HEK293T (cell line): ENCODE measurements at regions not wholly inside any gene's neighbourhood (a gene's known extent, or its start where the extent isn't known, plus 50 kb on each side); places are given as distances from the start of the nearest gene placed in this dataset.

ENCODE experiments used
- CTCF ChIA-PET: fragments of 350-600 bp; formaldehyde crosslinking; extraction: SDS; loops from one replicate; lab custom pipeline; 2021; ENCODE audit warnings: antibody characterized with exemption, inconsistent platforms; lab: Yijun Ruan, JAX
- POLR2A ChIA-PET: fragments of 350-600 bp; formaldehyde crosslinking; extraction: SDS; loops from one replicate; lab custom pipeline; 2020; ENCODE audit warnings: antibody characterized with exemption, inconsistent platforms; lab: Yijun Ruan, JAX
- DNase-seq: peaks from one replicate; pipeline ENCODE4 v3.0.0; 2012; ENCODE audit warnings: mixed read lengths; ENCODE audit errors: extremely low spot score
- ARNT ChIP-seq: fragments of 450-650 bp; IDR thresholded peaks from 2 replicates; pipeline ENCODE4 v1.6.1; 2017; ENCODE audit warnings: mild to moderate bottlenecking
- BHLHE40 ChIP-seq: fragments of 450-650 bp; IDR thresholded peaks from 2 replicates; pipeline ENCODE4 v1.6.1; 2016; ENCODE audit warnings: mild to moderate bottlenecking, moderate library complexity, borderline replicate concordance
- CTBP1 ChIP-seq: fragments of 450-650 bp; IDR thresholded peaks from 2 replicates; pipeline ENCODE4 v1.6.1; 2016; ENCODE audit warnings: borderline replicate concordance
- ELF4 ChIP-seq: fragments of 450-650 bp; IDR thresholded peaks from 2 replicates; pipeline ENCODE4 v1.6.1; 2017; ENCODE audit warnings: antibody characterized with exemption
- FOXA1 ChIP-seq: fragments of 450-650 bp; IDR thresholded peaks from 2 replicates; pipeline ENCODE4 v1.6.1; 2016; ENCODE audit warnings: mild to moderate bottlenecking
- FOXK2 ChIP-seq: fragments of 450-650 bp; IDR thresholded peaks from 2 replicates; pipeline ENCODE4 v1.6.1; 2016; ENCODE audit warnings: mild to moderate bottlenecking
- FOXM1 ChIP-seq: fragments of 450-650 bp; IDR thresholded peaks from 2 replicates; pipeline ENCODE4 v1.6.1; 2017; ENCODE audit warnings: mild to moderate bottlenecking, borderline replicate concordance
- HDGF ChIP-seq: fragments of 450-650 bp; IDR thresholded peaks from 2 replicates; pipeline ENCODE4 v1.6.1; 2017; ENCODE audit warnings: antibody characterized with exemption, borderline replicate concordance
- L3MBTL2 ChIP-seq: fragments of 450-650 bp; conservative IDR thresholded peaks from 2 replicates; pipeline ENCODE4 v1.6.1; 2016; ENCODE audit warnings: mild to moderate bottlenecking
- LEF1 ChIP-seq: fragments of 450-650 bp; IDR thresholded peaks from 2 replicates; pipeline ENCODE4 v1.6.1; 2017; ENCODE audit warnings: mild to moderate bottlenecking, borderline replicate concordance
- NFRKB ChIP-seq: fragments of 450-650 bp; IDR thresholded peaks from 2 replicates; pipeline ENCODE4 v1.6.1; 2016; ENCODE audit warnings: mild to moderate bottlenecking, moderate library complexity
- PKNOX1 ChIP-seq: fragments of 450-650 bp; IDR thresholded peaks from 2 replicates; pipeline ENCODE4 v1.6.1; 2016
- SP1 ChIP-seq: fragments of 450-650 bp; IDR thresholded peaks from 2 replicates; pipeline ENCODE4 v1.6.1; 2017
- SUZ12 ChIP-seq: fragments of 450-650 bp; IDR thresholded peaks from 2 replicates; pipeline ENCODE4 v1.6.1; 2016; ENCODE audit warnings: mild to moderate bottlenecking
- TARDBP ChIP-seq: fragments of 450-650 bp; IDR thresholded peaks from 2 replicates; pipeline ENCODE4 v1.6.1; 2016
- ZNF384 ChIP-seq: fragments of 450-650 bp; IDR thresholded peaks from 2 replicates; pipeline ENCODE4 v1.6.1; 2016

- no peak for DNase-seq
- no peak for TF ChIP-seq L3MBTL2
- no peak for TF ChIP-seq NFRKB
- no peak for TF ChIP-seq TARDBP
- TF ChIP-seq PKNOX1 = no peak
- TF ChIP-seq LEF1 = no peak
- TF ChIP-seq FOXA1 = no peak
- no peak for TF ChIP-seq SUZ12
- no peak for TF ChIP-seq ARNT
- no peak for TF ChIP-seq FOXK2
- TF ChIP-seq FOXM1 = no peak
- no peak for TF ChIP-seq SP1
- TF ChIP-seq BHLHE40 = no peak
- no peak for TF ChIP-seq HDGF
- no peak for TF ChIP-seq ZNF384
- TF ChIP-seq ELF4 = no peak
- no peak for TF ChIP-seq CTBP1
- POLR2A ChIA-PET = no interaction called here
- CTCF ChIA-PET = no interaction called here
These were observed 175.3 kb upstream of the CD180 start for GRCh38 chr5:67371924-67372323.

- TF ChIP-seq BHLHE40 (no peak), LEF1 (no peak), HDGF (no peak), TARDBP (no peak), ARNT (no peak)
- DNase-seq = no peak
- CTCF ChIA-PET = no interaction called here
- POLR2A ChIA-PET = no interaction called here
These were observed 170.2 kb upstream of the CD180 start for GRCh38 chr5:67366691-67367395.

GRCh38 chr5:67366276-67366675, 169.7 kb upstream of the CD180 start:
- ChIA-PET POLR2A (no interaction called here), CTCF (no interaction called here)
- no peak for TF ChIP-seq ZNF384
- TF ChIP-seq PKNOX1 = no peak
- no peak for TF ChIP-seq SP1
- no peak for TF ChIP-seq L3MBTL2
- TF ChIP-seq FOXM1 = no peak
- TF ChIP-seq ARNT = no peak
- DNase-seq = no peak

- CTCF ChIA-PET = no interaction called here
- TF ChIP-seq HDGF (no peak), CTBP1 (no peak), TARDBP (no peak), FOXA1 (no peak), FOXM1 (no peak), ELF4 (no peak), SP1 (no peak), PKNOX1 (no peak), L3MBTL2 (no peak), ZNF384 (no peak), FOXK2 (no peak), ARNT (no peak), NFRKB (no peak), SUZ12 (no peak), LEF1 (no peak)
- no peak for DNase-seq
- POLR2A ChIA-PET = no interaction called here
These were observed 167.9 kb upstream of the CD180 start for GRCh38 chr5:67364381-67364970.

GRCh38 chr5:67363963-67364362, 167.4 kb upstream of the CD180 start:
- ChIA-PET CTCF (no interaction called here), POLR2A (no interaction called here)
- no peak for DNase-seq
- TF ChIP-seq NFRKB = no peak
- TF ChIP-seq L3MBTL2 = no peak
- TF ChIP-seq PKNOX1 = no peak
- TF ChIP-seq CTBP1 = no peak
- TF ChIP-seq ARNT = no peak
- TF ChIP-seq ZNF384 = no peak
- TF ChIP-seq HDGF = no peak
- no peak for TF ChIP-seq ELF4
- no peak for TF ChIP-seq TARDBP
- TF ChIP-seq FOXK2 = no peak
- TF ChIP-seq LEF1 = no peak
- no peak for TF ChIP-seq SUZ12
- TF ChIP-seq FOXM1 = no peak
- no peak for TF ChIP-seq SP1
- TF ChIP-seq BHLHE40 = no peak
- TF ChIP-seq FOXA1 = no peak
